ENCODE measurements at regions not wholly inside any gene's neighbourhood (a gene's known extent, or its start where the extent isn't known, plus 50 kb on each side); places are given as distances from the start of the nearest gene placed in this dataset.

DNA sequence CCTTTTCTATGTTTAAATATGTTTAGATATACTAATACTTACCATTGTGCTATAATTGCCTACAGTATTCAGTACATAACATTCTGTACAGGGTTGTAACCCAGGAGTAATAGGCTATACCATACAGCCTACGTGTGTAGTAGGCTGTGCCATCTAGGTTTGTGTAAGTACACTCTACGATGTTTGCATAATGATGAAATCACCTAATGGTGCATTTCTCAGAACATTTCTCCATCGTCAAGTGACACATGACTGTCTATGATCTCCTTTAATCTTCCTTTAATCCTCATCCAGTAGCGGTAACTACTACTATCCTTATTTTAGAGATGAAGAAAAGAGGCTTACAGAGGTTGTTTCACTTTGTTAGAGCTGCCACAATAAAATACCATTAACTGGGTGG is 369.2 kb downstream of the PLK2 start:
- Histone ChIP-seq H3K27ac (replicated peaks) (no peak overlapping the region), H3K27me3 (ENCODE audit: insufficient read depth, poor library complexity, severe bottlenecking) (no peaks in the 10 kb centered on the region), H3K4me3 (replicated peaks; ENCODE audit: insufficient read depth, low read length) (no peak overlapping the region)
- no peak for DNase-seq (ENCODE audit: low read depth in 1 of 2, low spot score in 1 of 2)
- TF ChIP-seq GABPA (IDR thresholded peaks at IDR 0.05; ENCODE audit: low read depth) (no peak), POLR2AphosphoS5 (IDR thresholded peaks at IDR 0.05; ENCODE audit: low read depth) (no peak), SPI1 (IDR thresholded peaks at IDR 0.05; ENCODE audit: borderline replicate concordance, low read depth) (no peak)
- TF ChIP-seq, protein P1, sequence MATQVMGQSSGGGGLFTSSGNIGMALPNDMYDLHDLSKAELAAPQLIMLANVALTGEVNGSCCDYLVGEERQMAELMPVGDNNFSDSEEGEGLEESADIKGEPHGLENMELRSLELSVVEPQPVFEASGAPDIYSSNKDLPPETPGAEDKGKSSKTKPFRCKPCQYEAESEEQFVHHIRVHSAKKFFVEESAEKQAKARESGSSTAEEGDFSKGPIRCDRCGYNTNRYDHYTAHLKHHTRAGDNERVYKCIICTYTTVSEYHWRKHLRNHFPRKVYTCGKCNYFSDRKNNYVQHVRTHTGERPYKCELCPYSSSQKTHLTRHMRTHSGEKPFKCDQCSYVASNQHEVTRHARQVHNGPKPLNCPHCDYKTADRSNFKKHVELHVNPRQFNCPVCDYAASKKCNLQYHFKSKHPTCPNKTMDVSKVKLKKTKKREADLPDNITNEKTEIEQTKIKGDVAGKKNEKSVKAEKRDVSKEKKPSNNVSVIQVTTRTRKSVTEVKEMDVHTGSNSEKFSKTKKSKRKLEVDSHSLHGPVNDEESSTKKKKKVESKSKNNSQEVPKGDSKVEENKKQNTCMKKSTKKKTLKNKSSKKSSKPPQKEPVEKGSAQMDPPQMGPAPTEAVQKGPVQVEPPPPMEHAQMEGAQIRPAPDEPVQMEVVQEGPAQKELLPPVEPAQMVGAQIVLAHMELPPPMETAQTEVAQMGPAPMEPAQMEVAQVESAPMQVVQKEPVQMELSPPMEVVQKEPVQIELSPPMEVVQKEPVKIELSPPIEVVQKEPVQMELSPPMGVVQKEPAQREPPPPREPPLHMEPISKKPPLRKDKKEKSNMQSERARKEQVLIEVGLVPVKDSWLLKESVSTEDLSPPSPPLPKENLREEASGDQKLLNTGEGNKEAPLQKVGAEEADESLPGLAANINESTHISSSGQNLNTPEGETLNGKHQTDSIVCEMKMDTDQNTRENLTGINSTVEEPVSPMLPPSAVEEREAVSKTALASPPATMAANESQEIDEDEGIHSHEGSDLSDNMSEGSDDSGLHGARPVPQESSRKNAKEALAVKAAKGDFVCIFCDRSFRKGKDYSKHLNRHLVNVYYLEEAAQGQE (IDR thresholded peaks at IDR 0.05; ENCODE audit: insufficient replicate concordance, low read depth) = no peak
- TF ChIP-seq, protein P2, sequence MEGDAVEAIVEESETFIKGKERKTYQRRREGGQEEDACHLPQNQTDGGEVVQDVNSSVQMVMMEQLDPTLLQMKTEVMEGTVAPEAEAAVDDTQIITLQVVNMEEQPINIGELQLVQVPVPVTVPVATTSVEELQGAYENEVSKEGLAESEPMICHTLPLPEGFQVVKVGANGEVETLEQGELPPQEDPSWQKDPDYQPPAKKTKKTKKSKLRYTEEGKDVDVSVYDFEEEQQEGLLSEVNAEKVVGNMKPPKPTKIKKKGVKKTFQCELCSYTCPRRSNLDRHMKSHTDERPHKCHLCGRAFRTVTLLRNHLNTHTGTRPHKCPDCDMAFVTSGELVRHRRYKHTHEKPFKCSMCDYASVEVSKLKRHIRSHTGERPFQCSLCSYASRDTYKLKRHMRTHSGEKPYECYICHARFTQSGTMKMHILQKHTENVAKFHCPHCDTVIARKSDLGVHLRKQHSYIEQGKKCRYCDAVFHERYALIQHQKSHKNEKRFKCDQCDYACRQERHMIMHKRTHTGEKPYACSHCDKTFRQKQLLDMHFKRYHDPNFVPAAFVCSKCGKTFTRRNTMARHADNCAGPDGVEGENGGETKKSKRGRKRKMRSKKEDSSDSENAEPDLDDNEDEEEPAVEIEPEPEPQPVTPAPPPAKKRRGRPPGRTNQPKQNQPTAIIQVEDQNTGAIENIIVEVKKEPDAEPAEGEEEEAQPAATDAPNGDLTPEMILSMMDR (IDR thresholded peaks at IDR 0.05; ENCODE audit: insufficient read depth, low read length) = no peak

DNA sequence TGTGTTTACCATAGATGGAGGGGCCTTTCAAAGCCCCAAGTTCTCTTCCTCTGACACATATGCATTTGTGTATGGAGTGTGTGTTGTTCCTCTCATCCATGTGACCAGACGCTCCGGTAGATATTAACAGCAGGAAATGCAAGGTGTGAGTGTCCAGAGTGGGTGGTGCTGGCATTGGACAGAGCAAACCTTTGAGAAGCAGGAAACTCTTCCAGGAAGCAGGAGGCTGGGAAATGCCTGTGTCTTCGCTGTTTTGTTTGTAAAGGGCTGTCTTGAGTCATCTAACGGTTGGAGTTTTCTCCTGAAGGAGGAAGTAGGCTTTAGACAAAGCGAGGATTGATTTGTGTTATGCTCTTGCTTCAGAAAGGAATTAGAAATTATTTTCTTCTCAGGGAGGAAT is 370.9 kb downstream of the PLK2 start:
- Histone ChIP-seq H3K4me3 (replicated peaks; ENCODE audit: insufficient read depth, low read length) (no peak overlapping the region), H3K27me3 (ENCODE audit: insufficient read depth, poor library complexity, severe bottlenecking) (no peaks in the 10 kb centered on the region), H3K27ac (replicated peaks) (no peak overlapping the region)
- TF ChIP-seq POLR2AphosphoS5 (IDR thresholded peaks at IDR 0.05; ENCODE audit: low read depth) (no peak), GABPA (IDR thresholded peaks at IDR 0.05; ENCODE audit: low read depth) (no peak)
- TF ChIP-seq, protein P2 (IDR thresholded peaks at IDR 0.05; ENCODE audit: insufficient read depth, low read length) = no peak
- no peak for DNase-seq (ENCODE audit: low read depth in 1 of 2, low spot score in 1 of 2)

DNA sequence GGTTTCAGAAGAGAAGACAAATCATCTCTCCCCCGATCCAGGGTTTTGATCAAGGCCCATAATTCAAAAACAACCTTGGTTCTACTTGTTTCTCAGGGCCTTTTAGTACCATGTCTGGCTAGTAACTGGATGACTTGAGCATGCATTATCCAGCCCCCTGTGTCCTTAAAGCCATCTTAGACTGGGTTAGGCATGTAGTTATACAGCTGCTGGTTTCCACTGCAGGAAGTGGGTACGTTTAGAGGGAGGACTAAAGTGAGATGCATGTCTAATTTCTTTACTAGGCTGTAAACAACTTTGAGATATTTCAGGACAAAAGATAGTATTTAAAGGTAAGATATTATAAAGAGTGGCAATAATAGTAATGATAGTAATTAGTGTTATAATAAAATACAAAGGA is 372.0 kb downstream of the PLK2 start:
- H3K27me3 ChIP-seq (ENCODE audit: insufficient read depth, poor library complexity, severe bottlenecking) = no peaks in the 10 kb centered on the region
- H3K27ac ChIP-seq (replicated peaks) = no peak overlapping the region
- DNase-seq (ENCODE audit: low read depth in 1 of 2, low spot score in 1 of 2) = no peak
- no peak overlapping the region for H3K4me3 ChIP-seq (replicated peaks; ENCODE audit: insufficient read depth, low read length)
- TF ChIP-seq GABPA (IDR thresholded peaks at IDR 0.05; ENCODE audit: low read depth) (no peak), POLR2AphosphoS5 (IDR thresholded peaks at IDR 0.05; ENCODE audit: low read depth) (no peak), SPI1 (IDR thresholded peaks at IDR 0.05; ENCODE audit: borderline replicate concordance, low read depth) (no peak)
- TF ChIP-seq, protein P1 (IDR thresholded peaks at IDR 0.05; ENCODE audit: insufficient replicate concordance, low read depth) = no peak
- TF ChIP-seq, protein P2 (IDR thresholded peaks at IDR 0.05; ENCODE audit: insufficient read depth, low read length) = no peak

DNA sequence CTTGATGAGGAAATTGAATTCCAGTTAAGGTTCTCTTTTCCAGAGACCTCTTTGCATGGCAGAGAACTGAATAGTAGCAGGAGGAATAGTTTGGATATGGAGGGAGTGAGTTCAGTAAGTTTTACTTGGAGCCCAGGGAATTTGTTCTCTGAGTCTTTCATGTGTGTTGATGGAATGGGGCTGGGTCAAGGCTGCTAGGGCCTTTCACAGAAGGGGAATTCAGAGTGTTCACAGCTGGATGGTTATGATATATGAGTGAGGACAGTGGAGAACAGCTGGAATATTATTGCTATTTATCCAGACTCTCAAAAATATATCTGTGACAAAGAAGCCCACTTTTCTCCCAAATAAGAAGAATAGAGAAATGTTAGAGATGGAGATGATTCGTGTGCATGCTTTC is 372.8 kb downstream of the PLK2 start:
- Histone ChIP-seq H3K4me3 (replicated peaks; ENCODE audit: insufficient read depth, low read length) (no peak overlapping the region), H3K27ac (replicated peaks) (no peak overlapping the region), H3K27me3 (ENCODE audit: insufficient read depth, poor library complexity, severe bottlenecking) (no peaks in the 10 kb centered on the region)
- DNase-seq (ENCODE audit: low read depth in 1 of 2, low spot score in 1 of 2) = no peak
- TF ChIP-seq, protein P1 (IDR thresholded peaks at IDR 0.05; ENCODE audit: insufficient replicate concordance, low read depth) = no peak
- TF ChIP-seq POLR2AphosphoS5 (IDR thresholded peaks at IDR 0.05; ENCODE audit: low read depth) = no peak
- TF ChIP-seq, protein P2 (IDR thresholded peaks at IDR 0.05; ENCODE audit: insufficient read depth, low read length) = no peak
- no peak for TF ChIP-seq SPI1 (IDR thresholded peaks at IDR 0.05; ENCODE audit: borderline replicate concordance, low read depth)
- TF ChIP-seq GABPA (IDR thresholded peaks at IDR 0.05; ENCODE audit: low read depth) = no peak
